Keratinocyte (primary cell): ENCODE measurements at regions not wholly inside any gene's neighbourhood (a gene's known extent, or its start where the extent isn't known, plus 50 kb on each side); places are given as distances from the start of the nearest gene placed in this dataset.

ENCODE experiments used
- CTCF ChIP-seq, 3 experiments: IDR thresholded peaks in 1 of 3; conservative IDR thresholded peaks in 1 of 3; optimal IDR thresholded peaks in 1 of 3; 2 replicates in 2 of 3; 3 replicates in 1 of 3; pipeline versions ENCODE3 to v1.5.1; 2011; ENCODE audit warnings: low read length in 3 of 3, mild to moderate bottlenecking in 3 of 3, moderate library complexity in 2 of 3, control low read depth in 1 of 3, inconsistent platforms in 1 of 3; ENCODE audit not compliant: insufficient read depth in 2 of 3; ENCODE audit errors: extremely low read depth in 1 of 3
- EZH2 ChIP-seq: IDR thresholded peaks from one replicate; pipeline ENCODE4 v1.6.1; 2012; ENCODE audit warnings: inconsistent platforms, mild to moderate bottlenecking, low read length, moderate library complexity

- TF ChIP-seq CTCF (optimal IDR thresholded peaks at IDR 0.05 in 1 of 3, IDR thresholded peaks at IDR 0.05 in 1 of 3, conservative IDR thresholded peaks at IDR 0.05 in 1 of 3; ENCODE audit: extremely low read depth in 1 of 3, insufficient read depth in 2 of 3, low read length in 3 of 3) (no peak), EZH2 (no peak)
Measured at GRCh38 chr15:53158995-53159394, 368.9 kb upstream of the ONECUT1 start.
